Peyer's patch (tissue), 4 donors: ENCODE measurements at regions not wholly inside any gene's neighbourhood (a gene's known extent, or its start where the extent isn't known, plus 50 kb on each side); places are given as distances from the start of the nearest gene placed in this dataset.

Experiments
- DNase-seq, 3 donors: peaks; one replicate each; pipeline ENCODE4 v3.0.0-alpha.2; 2017 to 2019
- H3K27ac ChIP-seq, 4 donors: fragments of 200-600 bp; sonication (generic); one replicate each; pipeline ENCODE4 v1.5.1; 2016 to 2019
- H3K27me3 ChIP-seq, 2 donors: fragments of 200-600 bp; sonication (generic); one replicate each; pipeline ENCODE4 v1.5.1; 2019
- H3K36me3 ChIP-seq, 3 donors: fragments of 200-600 bp; sonication (generic); one replicate each; pipeline ENCODE4 v1.5.1; 2016 to 2019
- H3K4me1 ChIP-seq, 4 donors: fragments of 200-600 bp; sonication (generic); one replicate each; pipeline ENCODE4 v1.5.1; 2016 to 2019
- H3K4me3 ChIP-seq, 4 donors: fragments of 200-600 bp; sonication (generic); 1 replicate in 3 of 4; 2 replicates in 1 of 4; pipeline ENCODE4 v1.5.1; 2016 to 2019; ENCODE audit warnings: mild to moderate bottlenecking in 1 of 4
- H3K9me3 ChIP-seq, 4 donors: fragments of 200-600 bp; sonication (generic); one replicate each; pipeline ENCODE4 v1.5.1; 2016 to 2019; ENCODE audit warnings: mild to moderate bottlenecking in 1 of 4
- POLR2A ChIP-seq, 2 donors: fragments of 450-650 bp; IDR thresholded peaks; one replicate each; pipeline ENCODE4 v1.5.1; 2017; ENCODE audit warnings: antibody characterized with exemption in 2 of 2, mild to moderate bottlenecking in 2 of 2, moderate library complexity in 2 of 2
- TF ChIP-seq, protein P1 (sequence below), 6 experiments: fragments of 450-650 bp in 4 of 6; fragments of 200-600 bp in 2 of 6; sonication (generic) in 1 of 6; IDR thresholded peaks; one replicate each; pipeline ENCODE4 v1.5.1; 2017 to 2019; ENCODE audit warnings: antibody characterized with exemption in 6 of 6, mild to moderate bottlenecking in 3 of 6, moderate library complexity in 1 of 6

DNA sequence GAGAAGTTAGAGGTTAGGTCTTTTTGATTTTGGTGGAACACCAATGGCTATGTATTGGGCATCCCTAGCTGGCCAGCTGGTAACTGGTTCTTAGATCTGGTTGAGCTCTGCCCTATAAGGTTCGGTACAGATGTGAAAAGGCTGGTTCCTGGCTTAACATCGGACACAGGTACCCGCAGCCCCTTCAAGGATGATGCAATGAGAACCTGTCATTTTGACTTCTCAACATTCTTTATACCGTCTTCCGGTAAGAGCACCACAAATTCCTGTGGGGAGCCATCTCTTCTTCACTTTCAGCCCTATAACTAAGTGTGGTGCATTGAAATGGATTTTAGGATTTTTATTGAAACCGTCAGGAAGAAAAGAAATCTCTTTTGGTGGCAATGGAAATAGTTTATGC is 222.8 kb downstream of the ADAMTS9 start:
- Histone ChIP-seq H3K27ac (no peak overlapping the region), H3K36me3 (no peaks in the 10 kb centered on the region), H3K4me3 (no peak overlapping the region), H3K9me3 (no peaks in the 10 kb centered on the region), H3K4me1 (no peaks in the 10 kb centered on the region), H3K27me3 (no peaks in the 10 kb centered on the region)
- no peak for TF ChIP-seq POLR2A (IDR thresholded peaks at IDR 0.05)
- TF ChIP-seq, protein P1, sequence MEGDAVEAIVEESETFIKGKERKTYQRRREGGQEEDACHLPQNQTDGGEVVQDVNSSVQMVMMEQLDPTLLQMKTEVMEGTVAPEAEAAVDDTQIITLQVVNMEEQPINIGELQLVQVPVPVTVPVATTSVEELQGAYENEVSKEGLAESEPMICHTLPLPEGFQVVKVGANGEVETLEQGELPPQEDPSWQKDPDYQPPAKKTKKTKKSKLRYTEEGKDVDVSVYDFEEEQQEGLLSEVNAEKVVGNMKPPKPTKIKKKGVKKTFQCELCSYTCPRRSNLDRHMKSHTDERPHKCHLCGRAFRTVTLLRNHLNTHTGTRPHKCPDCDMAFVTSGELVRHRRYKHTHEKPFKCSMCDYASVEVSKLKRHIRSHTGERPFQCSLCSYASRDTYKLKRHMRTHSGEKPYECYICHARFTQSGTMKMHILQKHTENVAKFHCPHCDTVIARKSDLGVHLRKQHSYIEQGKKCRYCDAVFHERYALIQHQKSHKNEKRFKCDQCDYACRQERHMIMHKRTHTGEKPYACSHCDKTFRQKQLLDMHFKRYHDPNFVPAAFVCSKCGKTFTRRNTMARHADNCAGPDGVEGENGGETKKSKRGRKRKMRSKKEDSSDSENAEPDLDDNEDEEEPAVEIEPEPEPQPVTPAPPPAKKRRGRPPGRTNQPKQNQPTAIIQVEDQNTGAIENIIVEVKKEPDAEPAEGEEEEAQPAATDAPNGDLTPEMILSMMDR (IDR thresholded peaks at IDR 0.05): no peak
- no peak for DNase-seq

DNA sequence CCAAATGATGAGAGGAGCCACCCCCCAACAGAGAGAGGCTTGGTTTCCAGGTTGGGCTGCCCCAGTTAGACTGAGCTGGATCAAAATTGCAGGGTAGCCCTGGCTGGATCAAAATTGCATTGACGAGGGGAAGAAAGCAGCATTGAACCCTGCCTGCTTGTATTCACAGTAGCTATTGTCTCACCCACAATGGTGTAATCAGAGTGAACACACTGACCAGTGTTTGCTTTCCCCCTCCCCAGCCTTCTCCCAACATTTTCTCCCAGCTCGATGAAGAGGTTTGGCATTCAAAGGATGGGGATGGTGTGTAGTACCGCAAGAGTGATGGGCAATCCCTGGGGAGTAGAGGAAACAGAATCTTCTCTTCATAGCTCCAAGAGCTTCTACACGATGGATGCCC is 223.8 kb downstream of the ADAMTS9 start:
- no peaks in the 10 kb centered on the region for H3K4me1 ChIP-seq
- TF ChIP-seq POLR2A (IDR thresholded peaks at IDR 0.05): no peak
- TF ChIP-seq, protein P1 (IDR thresholded peaks at IDR 0.05): no peak
- no peaks in the 10 kb centered on the region for H3K9me3 ChIP-seq
- no peaks in the 10 kb centered on the region for H3K36me3 ChIP-seq
- H3K27me3 ChIP-seq: no peaks in the 10 kb centered on the region
- DNase-seq: no peak
- no peak overlapping the region for H3K4me3 ChIP-seq
- H3K27ac ChIP-seq: no peak overlapping the region

DNA sequence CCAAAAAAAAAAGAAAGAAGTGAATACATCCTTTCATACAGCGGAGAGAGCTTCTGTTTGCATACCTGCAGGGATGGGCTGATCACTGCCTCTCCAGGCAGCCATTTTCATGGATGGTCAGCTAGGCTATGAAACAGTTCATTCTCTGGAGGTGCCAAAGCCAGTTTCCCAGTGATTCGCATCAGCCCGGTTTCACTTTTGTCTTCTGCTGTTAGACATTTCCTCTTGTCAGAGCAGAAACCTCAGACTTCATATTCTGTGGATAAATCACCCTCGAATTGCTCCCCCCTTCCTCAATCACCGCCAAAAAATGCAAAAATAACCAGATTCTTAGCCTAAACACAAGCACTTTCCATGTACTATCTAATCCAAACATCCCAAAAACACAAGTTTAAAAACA is 225.6 kb downstream of the ADAMTS9 start:
- Histone ChIP-seq H3K9me3 (no peaks in the 10 kb centered on the region), H3K27me3 (no peaks in the 10 kb centered on the region), H3K27ac (peak overlapping the region in 2 of 4 donors; percentile 20 to 49), H3K4me3 (no peak overlapping the region), H3K4me1 (no peaks in the 10 kb centered on the region), H3K36me3 (no peaks in the 10 kb centered on the region)
- DNase-seq: no peak
- TF ChIP-seq, protein P1 (IDR thresholded peaks at IDR 0.05): no peak
- TF ChIP-seq POLR2A (IDR thresholded peaks at IDR 0.05): no peak

DNA sequence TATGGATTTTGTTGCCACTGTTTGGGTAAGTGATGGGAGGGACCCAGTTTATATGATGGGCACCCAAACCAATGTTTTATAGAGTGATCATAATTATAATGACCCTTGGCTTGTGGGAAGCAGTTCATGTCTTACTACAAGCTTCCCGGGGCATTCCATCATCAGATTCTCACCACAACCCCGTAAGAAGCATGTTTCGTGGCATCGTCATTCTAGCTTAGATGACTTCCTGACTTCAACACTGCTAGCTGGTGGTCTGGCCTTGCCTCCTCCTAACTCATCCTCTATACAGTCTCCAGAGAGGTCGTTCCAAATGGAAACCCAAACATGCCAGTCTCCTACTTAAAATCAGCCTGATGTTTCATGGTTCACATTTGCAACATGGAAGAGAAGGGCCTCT is 226.9 kb downstream of the ADAMTS9 start:
- Histone ChIP-seq H3K4me1 (no peaks in the 10 kb centered on the region), H3K36me3 (no peaks in the 10 kb centered on the region), H3K27ac (no peak overlapping the region), H3K4me3 (no peak overlapping the region), H3K9me3 (no peaks in the 10 kb centered on the region), H3K27me3 (no peaks in the 10 kb centered on the region)
- no peak for DNase-seq
- TF ChIP-seq, protein P1 (IDR thresholded peaks at IDR 0.05): no peak
- TF ChIP-seq POLR2A (IDR thresholded peaks at IDR 0.05): no peak

DNA sequence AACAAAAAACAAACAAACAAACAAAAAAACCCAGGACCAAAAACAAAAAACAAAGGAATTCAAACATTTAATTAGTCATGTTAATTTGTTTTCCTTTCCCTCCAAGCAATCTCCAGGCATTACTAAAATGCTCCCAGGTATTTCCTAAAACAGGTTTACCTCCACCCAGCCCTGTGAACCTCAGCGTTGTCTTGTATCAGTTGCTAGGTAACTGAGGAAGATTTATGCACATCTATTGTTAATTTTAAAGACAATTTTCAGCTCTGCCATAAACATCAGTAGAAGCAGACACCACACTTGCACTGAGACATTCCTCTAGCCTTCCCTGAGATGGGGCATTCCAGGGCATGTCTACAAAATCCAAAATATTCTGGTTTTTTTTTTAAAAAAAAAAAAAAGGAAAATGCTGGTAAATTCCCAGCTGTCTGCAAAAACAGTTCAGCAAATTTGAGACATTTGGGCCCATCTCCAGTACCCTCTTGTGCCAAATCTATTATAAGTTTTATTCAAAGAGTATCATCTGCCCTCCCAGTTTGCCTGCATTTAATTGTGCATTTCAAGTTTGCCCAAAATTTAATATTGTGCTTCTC is 227.6 kb downstream of the ADAMTS9 start:
- Histone ChIP-seq H3K4me3 (no peak overlapping the region), H3K27ac (no peak overlapping the region), H3K9me3 (no peaks in the 10 kb centered on the region), H3K4me1 (no peaks in the 10 kb centered on the region), H3K27me3 (no peaks in the 10 kb centered on the region), H3K36me3 (no peaks in the 10 kb centered on the region)
- no peak for TF ChIP-seq POLR2A (IDR thresholded peaks at IDR 0.05)
- TF ChIP-seq, protein P1 (IDR thresholded peaks at IDR 0.05): no peak
- DNase-seq: no peak

DNA sequence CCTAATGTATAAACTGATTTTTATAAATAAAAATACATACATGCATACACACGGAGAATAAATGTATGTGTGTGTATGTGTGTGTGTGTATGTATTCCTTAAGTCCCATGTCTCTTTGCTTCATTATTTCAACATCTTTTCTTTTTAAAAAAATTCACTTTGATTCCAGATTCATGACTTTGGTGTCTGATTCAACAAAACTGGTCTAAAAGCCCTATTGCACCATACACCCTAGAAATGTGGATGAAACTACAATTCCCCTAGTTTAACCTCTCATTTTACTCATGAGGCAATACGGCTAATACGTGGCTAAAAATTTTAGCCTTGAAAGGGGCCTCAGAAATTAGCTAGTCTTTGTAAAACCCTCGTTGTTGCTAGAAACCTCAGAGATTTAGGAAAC is 228.1 kb downstream of the ADAMTS9 start:
- Histone ChIP-seq H3K4me3 (no peak overlapping the region), H3K36me3 (no peaks in the 10 kb centered on the region), H3K9me3 (no peaks in the 10 kb centered on the region), H3K27me3 (no peaks in the 10 kb centered on the region), H3K4me1 (no peaks in the 10 kb centered on the region), H3K27ac (no peak overlapping the region)
- DNase-seq: no peak
- TF ChIP-seq POLR2A (IDR thresholded peaks at IDR 0.05): no peak
- TF ChIP-seq, protein P1 (IDR thresholded peaks at IDR 0.05): no peak
